ENCODE measurements at regions not wholly inside any gene's neighbourhood (a gene's known extent, or its start where the extent isn't known, plus 50 kb on each side); places are given as distances from the start of the nearest gene placed in this dataset.

GRCh38 chr2:5751873-5752482 lies 59.8 kb downstream of the SOX11 start:
- DNase-seq = no peak

- DNase-seq = no peak
Measured at GRCh38 chr2:5756272-5756671, 64.1 kb downstream of the SOX11 start.

GRCh38 chr2:5758346-5758745 lies 66.2 kb downstream of the SOX11 start:
- no peak for DNase-seq

- no peak for DNase-seq
Measured at GRCh38 chr2:5759949-5760348, 67.8 kb downstream of the SOX11 start.

GRCh38 chr2:5763531-5763930 lies 71.3 kb downstream of the SOX11 start:
- DNase-seq = no peak

- DNase-seq = no peak
Measured at GRCh38 chr2:5764041-5764440, 71.9 kb downstream of the SOX11 start.

- no peak for DNase-seq
Measured at GRCh38 chr2:5766056-5766455, 73.9 kb downstream of the SOX11 start.

- no peak for DNase-seq
Measured at GRCh38 chr2:5766561-5766960, 74.4 kb downstream of the SOX11 start.

- no peak for DNase-seq
Measured at GRCh38 chr2:5777131-5777535, 84.9 kb downstream of the SOX11 start.

GRCh38 chr2:5781679-5782078 lies 89.5 kb downstream of the SOX11 start:
- no peak for DNase-seq

GRCh38 chr2:5782103-5782502 lies 89.9 kb downstream of the SOX11 start:
- DNase-seq = no peak

- DNase-seq = no peak
Measured at GRCh38 chr2:5788447-5788846, 96.3 kb downstream of the SOX11 start.

- DNase-seq = no peak
Measured at GRCh38 chr2:5791371-5791770, 99.2 kb downstream of the SOX11 start.

- no peak for DNase-seq
Measured at GRCh38 chr2:5794012-5794411, 101.8 kb downstream of the SOX11 start.

GRCh38 chr2:5798084-5798483 lies 105.9 kb downstream of the SOX11 start:
- no peak for DNase-seq

GRCh38 chr2:5799348-5799747 lies 107.2 kb downstream of the SOX11 start:
- DNase-seq = no peak

GRCh38 chr2:5803547-5803946 lies 111.4 kb downstream of the SOX11 start:
- DNase-seq = no peak

GRCh38 chr2:5818961-5819600 lies 126.9 kb downstream of the SOX11 start:
- no peak for DNase-seq

- no peak for DNase-seq
Measured at GRCh38 chr2:5824126-5824525, 131.9 kb downstream of the SOX11 start.

GRCh38 chr2:5825686-5826085 lies 133.5 kb downstream of the SOX11 start:
- DNase-seq = no peak

GRCh38 chr2:5826979-5827655 lies 134.9 kb downstream of the SOX11 start:
- DNase-seq = no peak

GRCh38 chr2:5834501-5834900 lies 142.3 kb downstream of the SOX11 start:
- no peak for DNase-seq

- DNase-seq = no peak
Measured at GRCh38 chr2:5839550-5839949, 147.4 kb downstream of the SOX11 start.

GRCh38 chr2:5841126-5841525 lies 148.9 kb downstream of the SOX11 start:
- no peak for DNase-seq

- DNase-seq = no peak
Measured at GRCh38 chr2:5842326-5842725, 150.1 kb downstream of the SOX11 start.
